GM21390 (cell line): ENCODE measurements at regions not wholly inside any gene's neighbourhood (a gene's known extent, or its start where the extent isn't known, plus 50 kb on each side); places are given as distances from the start of the nearest gene placed in this dataset.

Source experiments
- ATAC-seq: cut with Tn5 transposase; IDR thresholded peaks from one replicate; pipeline ENCODE4 v1.9.1; 2021; ENCODE audit not compliant: unreplicated experiment

DNA sequence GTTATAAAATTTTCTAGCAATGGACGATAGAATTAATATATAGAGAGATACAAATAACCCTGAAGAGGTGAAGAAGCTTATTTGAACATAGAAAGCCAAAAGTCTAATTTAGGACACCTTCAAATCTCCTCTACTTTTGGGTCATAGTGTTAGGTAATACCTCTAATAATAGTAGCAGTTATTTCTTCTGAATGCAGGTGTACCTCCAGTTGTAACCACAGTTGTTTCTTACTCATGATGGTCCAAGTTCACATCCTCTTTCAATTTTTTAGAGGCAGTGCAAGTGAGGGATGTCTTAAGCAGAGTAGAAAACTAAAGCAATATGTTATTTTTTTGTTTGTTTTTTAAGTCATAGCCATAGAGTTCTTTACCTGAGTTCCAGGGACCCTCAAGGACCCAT lies 429.5 kb downstream of the CCDC85A start:
- ATAC-seq, result no peak

GRCh38 chr2:56613920-56614319 lies 430.1 kb downstream of the CCDC85A start:
- no peak for ATAC-seq

DNA sequence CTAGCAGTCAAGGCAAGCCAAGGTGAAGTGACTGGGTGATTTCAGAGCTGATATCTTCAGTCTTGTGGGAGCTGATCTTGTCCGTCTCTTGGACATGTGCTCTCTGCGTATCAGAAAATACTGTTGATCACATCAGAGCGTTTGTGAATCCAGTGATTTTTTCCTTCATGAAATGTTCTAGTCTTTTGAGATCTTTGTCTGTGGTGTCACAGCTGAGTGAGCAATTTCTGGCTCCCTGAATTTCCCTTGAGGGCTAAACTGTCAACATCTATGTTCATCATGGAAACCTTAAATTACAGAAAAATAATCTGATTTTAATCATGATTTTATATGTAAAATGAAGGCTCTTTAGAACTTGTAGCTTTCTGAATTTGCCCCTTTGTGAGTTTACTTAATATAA lies 432.0 kb downstream of the CCDC85A start:
- ATAC-seq, result no peak

- no peak for ATAC-seq
Measured at GRCh38 chr2:56624181-56624580, 440.4 kb downstream of the CCDC85A start.

DNA sequence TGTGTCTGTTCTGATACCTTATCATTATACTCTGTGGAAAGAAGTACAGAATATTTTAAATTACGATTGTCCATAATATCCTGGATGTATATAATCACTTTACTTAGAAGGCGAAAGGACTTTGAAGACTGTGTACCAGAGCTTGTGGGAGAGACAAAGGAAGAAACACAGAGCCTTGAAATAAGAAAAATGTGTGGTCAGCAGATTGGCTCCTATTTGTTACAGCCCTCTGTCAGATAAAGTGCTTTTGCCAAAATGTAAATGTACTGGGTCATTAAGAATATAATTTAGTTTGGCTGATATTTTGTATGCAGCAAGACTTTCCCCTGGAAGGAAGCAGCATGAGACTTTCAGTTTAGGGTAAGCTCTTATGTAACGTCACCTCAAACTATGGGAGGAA lies 443.1 kb downstream of the CCDC85A start:
- no peak for ATAC-seq

DNA sequence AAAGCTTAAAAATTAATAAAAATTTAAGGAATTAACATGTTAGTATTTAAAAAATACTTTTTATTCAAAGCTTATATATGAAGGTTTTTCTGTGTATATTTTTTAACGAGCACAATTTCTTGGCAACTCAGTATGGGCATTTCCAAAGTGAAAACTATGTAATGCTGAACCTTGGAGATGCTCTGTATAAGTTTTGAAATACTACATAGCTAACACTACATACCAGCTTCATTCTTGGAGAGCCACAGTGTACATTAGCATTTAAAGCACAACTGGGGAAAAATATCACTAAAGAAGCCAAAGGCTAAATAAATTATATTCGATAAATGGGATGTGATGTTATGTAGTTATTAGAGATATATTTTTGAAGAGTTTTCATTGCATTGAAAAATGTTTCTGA lies 446.5 kb downstream of the CCDC85A start:
- no peak for ATAC-seq

DNA sequence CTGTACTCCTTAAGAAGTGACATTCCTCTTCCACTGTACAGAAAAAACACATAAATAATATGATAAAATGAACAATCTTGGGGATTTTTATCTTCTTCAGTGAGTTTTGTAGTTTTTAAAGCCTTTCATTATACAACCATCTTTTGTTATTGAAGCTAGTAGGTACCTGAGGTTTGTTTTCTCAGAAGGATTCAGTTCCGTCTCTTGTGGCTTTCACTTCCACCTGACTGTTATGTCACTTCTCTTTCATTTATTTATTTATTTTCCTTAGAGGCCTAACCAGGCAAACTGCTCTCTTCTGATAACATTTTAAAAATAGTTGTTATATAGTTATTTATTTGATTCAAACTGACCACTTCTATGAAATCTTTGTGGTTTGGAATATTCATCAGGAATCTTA lies 464.2 kb downstream of the CCDC85A start:
- no peak for ATAC-seq

- no peak for ATAC-seq
Measured at GRCh38 chr2:56648802-56649201, 465.0 kb downstream of the CCDC85A start.

DNA sequence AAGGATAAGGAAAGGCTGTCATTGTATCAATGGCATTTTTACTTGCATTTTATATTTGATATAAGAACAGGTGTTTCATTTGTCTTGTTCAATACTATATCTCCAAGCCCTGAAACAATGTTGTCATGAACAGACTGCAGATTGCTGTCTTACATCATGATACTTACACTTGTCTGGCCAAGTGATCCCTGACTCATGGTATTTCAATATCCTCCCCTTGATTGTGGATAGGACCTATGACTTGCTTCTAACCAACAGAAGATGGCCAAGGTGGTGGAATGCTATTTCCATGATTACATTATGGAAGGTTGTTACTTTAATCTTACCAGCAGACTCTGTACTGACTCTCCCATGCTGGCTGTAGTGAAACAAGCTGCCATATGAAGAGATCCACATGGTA lies 471.1 kb downstream of the CCDC85A start:
- no peak for ATAC-seq

DNA sequence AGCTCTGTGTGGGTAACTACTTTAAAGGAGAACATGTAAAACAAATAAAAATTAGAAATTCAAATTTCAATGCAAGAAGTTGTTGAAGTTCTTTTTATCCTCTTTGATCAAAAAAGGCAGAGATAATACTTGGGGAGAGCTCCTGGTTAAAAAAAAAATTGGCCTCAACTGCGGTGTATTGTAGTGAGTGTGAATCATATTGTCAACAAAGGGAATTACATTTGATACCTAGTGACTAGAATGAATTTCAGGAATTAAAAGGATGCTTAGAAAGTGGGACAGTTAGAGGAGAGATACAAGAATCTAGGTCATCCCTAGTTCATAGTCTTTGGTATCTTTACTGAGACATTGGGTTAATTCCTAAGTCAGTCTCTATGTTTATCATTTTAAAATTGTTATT lies 473.0 kb downstream of the CCDC85A start:
- no peak for ATAC-seq

GRCh38 chr2:56666777-56667176 lies 483.0 kb downstream of the CCDC85A start:
- no peak for ATAC-seq

GRCh38 chr2:56671973-56672569 lies 488.3 kb downstream of the CCDC85A start:
- no peak for ATAC-seq

DNA sequence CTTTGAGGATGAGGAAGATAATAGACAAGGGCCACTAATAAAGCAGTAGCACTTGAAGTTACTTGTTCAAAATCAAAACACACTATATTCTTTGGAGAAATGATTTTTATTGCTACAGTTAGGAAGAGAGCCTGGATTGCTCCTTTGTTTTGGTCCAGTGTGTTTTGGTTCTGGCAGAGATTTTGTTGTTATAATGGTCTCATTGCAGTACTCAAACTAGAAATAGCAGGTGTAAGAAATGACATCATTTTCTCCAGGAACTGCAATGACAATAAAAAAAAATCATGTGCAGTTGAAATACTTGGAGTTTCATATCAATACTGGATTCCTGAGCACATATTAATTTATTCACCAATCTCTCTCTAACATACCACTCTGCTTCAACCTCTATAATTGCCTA lies 490.3 kb downstream of the CCDC85A start:
- ATAC-seq, result no peak

- ATAC-seq, result no peak
Measured at GRCh38 chr2:56676966-56677365, 493.2 kb downstream of the CCDC85A start.

DNA sequence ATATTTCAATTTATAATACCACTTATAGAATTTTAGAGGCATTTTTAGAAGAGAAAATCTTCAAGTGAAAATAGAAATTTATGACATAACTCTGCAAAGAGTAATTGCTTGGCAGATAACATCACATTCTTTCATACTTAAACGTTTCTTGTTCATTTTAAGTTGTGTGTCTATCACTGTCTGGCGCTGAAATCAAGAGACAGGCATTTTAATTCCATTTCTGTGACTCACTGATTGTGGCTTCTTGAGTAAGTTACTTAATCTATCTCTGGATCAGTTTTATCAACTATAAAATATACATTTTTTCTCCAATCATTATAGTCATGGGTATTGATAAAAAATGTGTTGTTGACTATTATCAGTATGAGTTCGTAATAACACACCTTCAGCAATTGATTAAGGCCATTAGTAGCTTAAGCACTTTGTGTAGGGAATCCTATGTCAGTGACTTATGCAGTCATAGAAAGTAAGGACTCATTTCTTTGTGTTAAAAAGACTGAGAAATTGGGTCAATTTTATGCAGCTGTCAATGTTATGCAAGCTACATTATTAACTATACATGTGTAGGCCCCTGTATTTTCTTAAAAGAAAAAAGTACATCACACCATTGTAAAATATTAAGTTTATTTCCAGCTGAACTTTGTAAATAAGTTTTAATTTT lies 497.3 kb downstream of the CCDC85A start:
- ATAC-seq, result no peak

DNA sequence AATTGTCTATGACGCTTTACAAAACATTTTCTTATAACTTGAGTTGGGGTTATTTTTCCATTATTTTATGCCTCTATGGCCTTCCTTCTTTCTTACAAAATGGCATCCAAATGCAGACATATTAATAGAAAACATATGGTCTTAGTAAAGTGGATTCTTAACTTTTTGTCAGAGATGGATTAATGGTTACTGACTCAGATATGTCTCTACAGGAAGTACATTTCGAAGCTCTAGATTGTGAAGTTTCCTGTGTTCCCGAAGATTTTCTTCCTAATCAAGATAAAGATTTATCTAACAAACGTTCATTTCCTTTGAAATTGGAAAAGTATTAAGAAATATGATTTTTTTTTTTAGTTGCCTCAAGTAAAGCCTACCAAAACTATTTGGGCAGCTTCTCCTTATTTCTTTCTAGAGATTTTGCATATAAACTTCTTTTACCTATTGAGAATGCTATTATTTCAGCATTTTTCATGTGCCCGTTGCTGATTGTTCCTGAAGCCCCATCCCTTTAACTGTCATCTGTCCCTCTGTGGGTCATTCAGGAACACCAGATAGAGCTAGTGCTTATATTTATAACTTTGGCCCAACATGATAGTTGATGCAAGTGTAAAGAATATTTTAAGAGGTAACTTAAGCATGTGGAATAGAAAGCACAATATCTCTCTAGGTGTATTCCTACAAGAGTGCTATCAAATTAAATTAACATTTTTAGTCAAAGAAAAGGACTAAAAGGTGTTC lies 498.0 kb downstream of the CCDC85A start:
- no peak for ATAC-seq

DNA sequence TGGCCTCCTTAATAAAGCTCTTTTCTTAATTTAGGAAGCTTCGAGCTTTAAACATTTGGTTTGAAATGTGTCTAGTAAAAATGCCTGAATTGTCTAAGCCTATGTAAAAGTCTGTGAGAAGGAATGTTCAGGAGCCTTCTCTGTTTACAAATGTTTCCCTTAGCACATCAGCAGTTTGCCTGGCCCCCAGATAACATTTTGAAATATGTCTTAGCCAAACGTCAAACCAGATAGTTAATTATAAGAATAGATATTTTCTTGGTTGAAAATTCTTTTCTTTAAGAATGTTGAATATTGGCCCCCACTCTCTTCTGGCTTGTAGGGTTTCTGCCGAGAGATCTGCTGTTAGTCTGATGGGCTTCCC lies 498.6 kb downstream of the CCDC85A start:
- ATAC-seq, result no peak

DNA sequence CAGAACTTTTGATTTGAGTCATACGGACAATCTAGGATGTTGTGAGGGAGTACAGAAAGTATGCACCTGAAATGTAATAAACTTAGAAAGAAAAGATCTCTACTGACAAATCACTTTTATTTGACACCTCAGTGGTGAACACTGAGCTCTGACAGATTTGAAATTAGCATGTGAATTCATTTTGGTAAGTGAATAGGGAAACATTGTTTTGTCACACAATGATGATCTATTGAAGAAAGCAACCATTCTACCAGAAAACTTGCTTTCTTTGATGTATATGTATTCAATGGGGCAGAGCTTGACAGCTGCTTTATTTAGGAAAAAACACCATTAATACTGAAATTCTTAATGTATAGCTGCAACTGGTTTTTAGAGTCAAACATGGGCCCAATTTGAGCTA lies 500.5 kb downstream of the CCDC85A start:
- ATAC-seq, result no peak

DNA sequence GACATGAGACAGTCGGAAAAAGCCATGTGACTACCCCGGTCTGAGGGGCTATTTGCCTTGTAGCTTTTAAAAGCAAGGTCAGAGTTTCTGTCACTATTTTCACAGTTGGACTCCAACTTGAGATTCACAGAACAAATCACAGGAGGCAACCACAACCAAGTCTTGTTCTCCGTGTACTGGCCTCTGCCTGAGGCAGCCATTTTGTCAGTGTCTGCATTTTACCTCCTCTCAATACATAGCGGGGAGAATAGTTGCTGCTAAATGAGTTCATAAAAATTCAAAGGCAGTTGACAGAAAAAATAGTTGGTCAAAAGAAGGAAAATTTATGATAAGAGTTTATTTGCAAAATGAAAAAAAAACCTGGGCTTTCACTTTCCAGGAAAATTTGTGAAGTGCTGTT lies 501.4 kb downstream of the CCDC85A start:
- no peak for ATAC-seq

DNA sequence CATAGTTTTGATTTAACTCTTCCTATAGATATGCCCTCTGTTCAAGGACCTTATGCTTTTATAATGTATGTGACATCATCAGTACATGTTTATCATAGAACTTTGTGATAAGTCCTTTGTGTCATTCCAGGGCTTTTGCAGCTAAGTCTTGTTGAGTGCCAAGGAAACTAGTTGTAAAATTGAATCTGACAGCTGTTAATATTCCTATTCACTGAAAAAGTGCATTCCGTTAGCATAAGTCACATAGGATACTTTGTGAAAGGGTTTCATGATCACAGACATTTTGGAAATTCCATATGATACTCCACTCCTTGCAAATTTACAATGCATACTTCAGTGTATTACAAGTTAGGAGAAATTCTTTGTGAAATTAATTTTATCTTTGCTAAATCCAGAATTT lies 503.4 kb downstream of the CCDC85A start:
- no peak for ATAC-seq

GRCh38 chr2:56688661-56689060 lies 504.9 kb downstream of the CCDC85A start:
- ATAC-seq, result no peak

DNA sequence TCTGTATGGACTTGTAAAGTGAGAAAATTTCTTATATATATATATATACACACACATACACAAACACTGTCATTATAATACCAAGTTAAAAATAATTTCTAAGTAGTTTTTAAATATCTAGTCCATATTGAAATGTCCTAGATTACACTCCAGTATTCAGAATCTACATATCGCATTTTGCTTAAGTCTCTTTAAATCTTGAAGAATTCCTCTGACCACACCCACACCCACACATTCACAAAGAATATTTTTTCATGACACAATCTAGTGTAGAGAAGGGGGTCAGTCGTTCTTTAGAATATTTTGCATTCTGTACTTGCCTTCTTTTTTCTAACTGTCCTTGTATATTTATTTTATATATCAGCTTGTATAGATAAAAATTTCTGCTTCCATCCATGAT lies 509.7 kb downstream of the CCDC85A start:
- no peak for ATAC-seq

DNA sequence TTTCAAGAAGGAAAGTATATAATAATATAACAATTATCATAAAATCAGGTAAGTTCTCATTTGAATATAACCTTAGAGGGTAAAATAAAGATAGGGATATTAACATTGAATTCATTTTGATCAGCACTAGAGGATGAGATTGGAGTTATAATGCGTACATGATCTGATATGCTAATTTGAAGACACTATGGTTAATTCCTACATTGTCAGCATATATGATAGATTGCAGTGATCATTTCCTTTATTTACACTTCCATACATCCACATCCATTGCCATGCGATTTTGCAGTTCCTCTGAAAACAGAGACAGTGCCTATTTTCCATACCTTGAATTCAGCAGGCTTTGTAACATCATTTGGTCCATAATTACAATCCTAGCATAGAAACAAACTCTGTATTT lies 519.2 kb downstream of the CCDC85A start:
- ATAC-seq, result no peak
